Adrenal gland (tissue), 9 donors: ENCODE measurements at regions not wholly inside any gene's neighbourhood (a gene's known extent, or its start where the extent isn't known, plus 50 kb on each side); places are given as distances from the start of the nearest gene placed in this dataset.
"Not testable (repeated sequence)": the region's sequence is repeated elsewhere in the genome, so short reads cannot be mapped to it uniquely, and the experiment has no call there.

Source experiments
- DNase-seq, 7 donors: peaks; one replicate each; pipeline ENCODE4 v3.0.0-alpha.2; 2019 to 2020
- H3K27ac ChIP-seq, 5 donors: fragments of 200-600 bp; sonication (generic) in 4 of 5; 1 replicate in 3 of 5; 2 replicates in 2 of 5; pipeline versions ENCODE4 v1.5.1 to v1.8.0; 2016 to 2020; ENCODE audit warnings: mild to moderate bottlenecking in 1 of 5
- H3K27me3 ChIP-seq: fragments of 200-600 bp; 2 replicates; pipeline ENCODE4 v1.8.0; 2021
- H3K36me3 ChIP-seq, 2 donors: fragments of 200-600 bp; replicated peaks in 1 of 2; 1 replicate in 1 of 2; 2 replicates in 1 of 2; pipeline versions ENCODE4 v1.5.1 to v1.8.0; 2018 to 2022
- H3K4me1 ChIP-seq, 2 donors: fragments of 200-600 bp; replicated peaks in 1 of 2; 1 replicate in 1 of 2; 2 replicates in 1 of 2; pipeline versions ENCODE4 v1.5.1 to v1.8.0; 2018 to 2021
- H3K4me3 ChIP-seq, 4 donors: fragments of 200-600 bp; sonication (generic) in 3 of 4; one replicate each; pipeline ENCODE4 v1.5.1; 2016 to 2018
- H3K9me3 ChIP-seq, 3 donors: fragments of 200-600 bp; sonication (generic) in 1 of 3; replicated peaks in 1 of 3; 1 replicate in 2 of 3; 2 replicates in 1 of 3; pipeline versions ENCODE4 v1.5.1 to v1.8.0; 2016 to 2021
- POLR2A ChIP-seq, 2 donors: fragments of 450-650 bp; IDR thresholded peaks; one replicate each; pipeline ENCODE4 v1.6.1; 2017; ENCODE audit warnings: antibody characterized with exemption in 2 of 2, mild to moderate bottlenecking in 2 of 2, moderate library complexity in 1 of 2
- WGBS, 4 donors: extraction: QIAGEN DNeasy Blood & Tissue Kit in 2 of 4; methylation state at CpG; one replicate each; pipeline versions ENCODE4 v1.1.5 to v1.1.7; 2013 to 2017; 5-methylcytosine and 5-hydroxymethylcytosine counted together
- intact Hi-C, 2 donors: fragments of 100-400 bp; cut with DNase I; formaldehyde crosslinking; loops; one replicate each; pipeline versions ENCODE4 v1.14.1 to v1.15.0; 2022 to 2023
- TF ChIP-seq, protein P1 (sequence below), 6 experiments: fragments of 450-650 bp in 4 of 6; fragments of 200-600 bp in 2 of 6; sonication (generic) in 1 of 6; IDR thresholded peaks; 1 replicate in 5 of 6; 2 replicates in 1 of 6; pipeline versions ENCODE4 v1.5.1 to v1.8.0; 2016 to 2021; ENCODE audit warnings: antibody characterized with exemption in 6 of 6, mild to moderate bottlenecking in 2 of 6, moderate library complexity in 1 of 6
- donor health status: healthy with polysubstance abuse.
- donor health status: Bipolar disorder and iron deficiency.
- donor health status: DM: yes; HTN: yes; CAD: no.
- donor health status: DM: no; HTN: no; CAD: no.
- donor health status: DM: no; HTN: no; CAD: no.

DNA sequence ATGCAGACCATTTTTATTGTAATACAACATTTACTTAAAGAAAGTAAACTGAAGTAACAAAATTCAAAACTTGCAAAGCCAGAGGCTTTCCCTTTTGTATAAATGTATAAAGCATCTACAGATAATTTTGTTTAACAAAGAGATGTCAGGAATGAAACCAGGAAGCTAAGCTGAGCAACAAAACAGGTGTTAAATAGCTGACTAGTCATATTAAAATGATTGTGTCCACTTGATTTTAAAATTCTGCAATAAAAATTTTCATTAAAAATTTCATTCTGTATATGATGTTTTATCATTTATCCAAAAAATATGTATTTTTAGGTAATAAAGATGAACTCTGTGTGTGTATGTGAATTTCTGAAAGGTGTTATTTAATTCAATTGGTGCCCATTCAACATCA, 72.0 kb upstream of the TRAM1L1 start:
- no peak for TF ChIP-seq POLR2A (IDR thresholded peaks at IDR 0.05)
- TF ChIP-seq, protein P1, sequence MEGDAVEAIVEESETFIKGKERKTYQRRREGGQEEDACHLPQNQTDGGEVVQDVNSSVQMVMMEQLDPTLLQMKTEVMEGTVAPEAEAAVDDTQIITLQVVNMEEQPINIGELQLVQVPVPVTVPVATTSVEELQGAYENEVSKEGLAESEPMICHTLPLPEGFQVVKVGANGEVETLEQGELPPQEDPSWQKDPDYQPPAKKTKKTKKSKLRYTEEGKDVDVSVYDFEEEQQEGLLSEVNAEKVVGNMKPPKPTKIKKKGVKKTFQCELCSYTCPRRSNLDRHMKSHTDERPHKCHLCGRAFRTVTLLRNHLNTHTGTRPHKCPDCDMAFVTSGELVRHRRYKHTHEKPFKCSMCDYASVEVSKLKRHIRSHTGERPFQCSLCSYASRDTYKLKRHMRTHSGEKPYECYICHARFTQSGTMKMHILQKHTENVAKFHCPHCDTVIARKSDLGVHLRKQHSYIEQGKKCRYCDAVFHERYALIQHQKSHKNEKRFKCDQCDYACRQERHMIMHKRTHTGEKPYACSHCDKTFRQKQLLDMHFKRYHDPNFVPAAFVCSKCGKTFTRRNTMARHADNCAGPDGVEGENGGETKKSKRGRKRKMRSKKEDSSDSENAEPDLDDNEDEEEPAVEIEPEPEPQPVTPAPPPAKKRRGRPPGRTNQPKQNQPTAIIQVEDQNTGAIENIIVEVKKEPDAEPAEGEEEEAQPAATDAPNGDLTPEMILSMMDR (IDR thresholded peaks at IDR 0.05): no peak
- Histone ChIP-seq H3K9me3 (no peaks in the 10 kb centered on the region), H3K36me3 (no peaks in the 10 kb centered on the region), H3K4me3 (no peak overlapping the region), H3K4me1 (no peaks in the 10 kb centered on the region), H3K27me3 (no peaks in the 10 kb centered on the region), H3K27ac (no peak overlapping the region)
- intact Hi-C loops: no loop called here
- no peak for DNase-seq

DNA sequence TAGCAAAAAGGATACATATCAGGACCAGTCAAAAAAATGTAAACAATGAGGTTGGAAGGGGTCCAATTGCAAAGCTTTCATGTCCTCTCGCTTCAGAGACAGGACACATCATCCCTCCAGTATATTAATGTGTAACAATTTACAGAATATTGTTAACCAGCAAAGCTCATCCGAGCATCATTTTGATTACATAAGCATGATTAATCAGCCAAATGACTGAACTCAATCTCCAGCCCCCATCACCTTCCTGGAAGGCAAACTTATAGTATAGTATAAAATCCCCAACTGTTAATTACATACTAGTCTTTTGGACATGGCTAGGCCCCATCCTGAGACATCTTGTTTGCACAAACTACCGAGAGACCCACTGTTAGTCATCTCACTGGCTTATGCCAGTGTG, 77.6 kb upstream of the TRAM1L1 start:
- intact Hi-C loops: no loop called here
- H3K36me3 ChIP-seq: no peaks in the 10 kb centered on the region
- no peak for TF ChIP-seq POLR2A (IDR thresholded peaks at IDR 0.05)
- TF ChIP-seq, protein P1 (IDR thresholded peaks at IDR 0.05): no peak
- H3K27ac ChIP-seq: no peak overlapping the region
- 79 to 83% (median 82%) methylated on average over 3 of the region's 3 CpGs for WGBS, 4 donors
- no peaks in the 10 kb centered on the region for H3K4me1 ChIP-seq
- no peak for DNase-seq
- H3K27me3 ChIP-seq: no peaks in the 10 kb centered on the region
- H3K9me3 ChIP-seq: no peaks in the 10 kb centered on the region
- no peak overlapping the region for H3K4me3 ChIP-seq

DNA sequence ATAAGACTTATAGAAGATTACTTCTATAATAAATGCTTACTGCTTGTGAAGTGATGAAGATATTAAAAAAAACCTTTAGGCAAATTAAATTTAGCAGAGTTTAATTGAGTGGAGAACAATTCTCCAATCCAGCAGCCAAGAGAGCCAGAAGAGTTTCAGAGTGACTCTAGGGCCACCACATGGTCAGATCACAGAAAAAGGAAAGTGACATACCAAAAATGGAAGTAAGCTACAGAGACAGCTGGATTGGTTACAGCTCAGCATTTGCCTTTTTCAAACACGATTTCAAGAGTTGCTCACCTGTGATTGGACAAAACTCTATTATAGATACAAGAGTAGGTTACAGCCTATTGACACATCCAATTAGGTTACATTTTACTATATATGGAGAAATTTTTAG, 79.0 kb upstream of the TRAM1L1 start:
- TF ChIP-seq, protein P1 (IDR thresholded peaks at IDR 0.05): no peak
- TF ChIP-seq POLR2A (IDR thresholded peaks at IDR 0.05): no peak
- no peaks in the 10 kb centered on the region for H3K36me3 ChIP-seq
- H3K27ac ChIP-seq: no peak overlapping the region
- 57 to 78% (median 61%) methylated on average over 1 of the region's 1 CpG for WGBS, 4 donors
- intact Hi-C loops: no loop called here
- H3K27me3 ChIP-seq: no peaks in the 10 kb centered on the region
- H3K4me1 ChIP-seq: no peaks in the 10 kb centered on the region
- H3K4me3 ChIP-seq: no peak overlapping the region
- no peak for DNase-seq
- H3K9me3 ChIP-seq: no peaks in the 10 kb centered on the region

DNA sequence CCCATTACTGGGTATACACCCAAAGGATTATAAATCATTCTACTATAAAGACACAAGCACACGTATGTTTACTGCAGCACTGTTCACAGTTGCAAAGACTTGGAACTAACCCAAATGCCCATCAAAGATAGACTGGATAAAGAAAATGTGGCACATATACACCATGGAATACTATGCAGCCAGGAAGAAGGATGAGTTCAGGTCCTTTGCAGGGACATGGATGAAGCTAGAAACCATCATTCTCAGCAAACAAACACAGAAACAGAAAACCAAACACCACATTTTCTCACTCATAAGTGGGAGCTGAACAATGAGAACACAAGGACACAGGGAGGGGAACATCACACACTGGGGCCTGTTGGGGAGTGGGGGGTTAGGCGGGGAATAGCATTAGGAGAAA, 90.0 kb upstream of the TRAM1L1 start:
- intact Hi-C loops, H3K36me3 ChIP-seq, H3K27ac ChIP-seq, H3K27me3 ChIP-seq, DNase-seq, H3K4me3 ChIP-seq, H3K9me3 ChIP-seq, H3K4me1 ChIP-seq: not testable (repeated sequence)
- WGBS, 4 donors: 78 to 88% (median 84%) methylated on average over 2 of the region's 2 CpGs

DNA sequence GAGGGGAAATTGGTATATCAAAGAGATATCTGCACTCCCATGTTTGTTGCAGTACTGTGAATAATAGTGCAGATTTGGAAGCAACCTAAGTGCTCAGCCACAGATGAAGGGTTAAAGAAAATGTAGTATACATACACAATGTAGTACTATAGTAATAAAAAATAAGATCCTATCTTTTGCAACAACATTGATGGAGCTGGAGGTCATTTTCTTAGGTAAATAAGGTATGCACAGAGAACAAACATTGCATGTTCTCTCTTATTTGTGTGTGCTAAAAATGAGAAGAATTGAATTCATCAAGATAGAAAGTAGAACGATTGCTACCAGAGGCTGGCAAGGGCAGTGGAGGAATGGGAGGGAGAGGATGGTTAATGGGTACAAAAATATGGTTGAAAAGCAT, 117.9 kb upstream of the TRAM1L1 start:
- TF ChIP-seq POLR2A (IDR thresholded peaks at IDR 0.05): no peak
- TF ChIP-seq, protein P1 (IDR thresholded peaks at IDR 0.05): no peak
- intact Hi-C loops: no loop called here
- H3K9me3 ChIP-seq: no peaks in the 10 kb centered on the region
- H3K4me3 ChIP-seq: no peak overlapping the region
- DNase-seq: no peak
- H3K27me3 ChIP-seq: no peaks in the 10 kb centered on the region
- H3K4me1 ChIP-seq: no peaks in the 10 kb centered on the region
- WGBS, 4 donors: 72 to 81% (median 73%) methylated on average over 1 of the region's 1 CpG
- H3K36me3 ChIP-seq: no peaks in the 10 kb centered on the region
- no peak overlapping the region for H3K27ac ChIP-seq
